ENCODE measurements at regions not wholly inside any gene's neighbourhood (a gene's known extent, or its start where the extent isn't known, plus 50 kb on each side); places are given as distances from the start of the nearest gene placed in this dataset.

DNA sequence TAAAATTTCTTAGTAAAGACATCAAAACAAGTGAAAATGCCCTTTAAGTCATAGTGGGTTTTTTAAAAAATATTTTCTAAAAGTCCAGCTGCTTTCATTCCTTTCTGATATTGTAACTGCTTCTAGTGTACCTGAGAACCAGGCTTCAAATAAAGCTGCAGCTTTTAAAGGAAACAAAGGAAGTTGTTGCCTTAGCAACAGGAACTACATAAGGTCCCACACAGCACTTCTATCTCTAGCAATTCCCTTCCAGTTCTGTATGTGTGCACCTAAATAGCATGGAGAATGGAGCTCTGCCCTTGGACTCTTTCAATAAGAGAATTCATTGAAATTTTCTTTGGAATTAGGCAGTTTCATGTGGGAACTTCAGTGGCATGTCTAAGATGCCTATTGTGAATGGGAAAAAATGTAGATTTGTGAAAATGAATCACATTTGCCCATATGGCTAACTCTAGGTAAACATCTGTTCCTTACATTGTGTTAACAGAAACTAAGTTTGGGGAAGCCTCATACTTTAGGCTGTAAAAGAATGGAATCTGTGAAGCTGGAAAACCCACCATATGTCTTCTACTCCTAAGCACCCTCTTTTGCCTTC, 206.4 kb downstream of the KIF2B start:
- TF ChIP-seq, protein P1, sequence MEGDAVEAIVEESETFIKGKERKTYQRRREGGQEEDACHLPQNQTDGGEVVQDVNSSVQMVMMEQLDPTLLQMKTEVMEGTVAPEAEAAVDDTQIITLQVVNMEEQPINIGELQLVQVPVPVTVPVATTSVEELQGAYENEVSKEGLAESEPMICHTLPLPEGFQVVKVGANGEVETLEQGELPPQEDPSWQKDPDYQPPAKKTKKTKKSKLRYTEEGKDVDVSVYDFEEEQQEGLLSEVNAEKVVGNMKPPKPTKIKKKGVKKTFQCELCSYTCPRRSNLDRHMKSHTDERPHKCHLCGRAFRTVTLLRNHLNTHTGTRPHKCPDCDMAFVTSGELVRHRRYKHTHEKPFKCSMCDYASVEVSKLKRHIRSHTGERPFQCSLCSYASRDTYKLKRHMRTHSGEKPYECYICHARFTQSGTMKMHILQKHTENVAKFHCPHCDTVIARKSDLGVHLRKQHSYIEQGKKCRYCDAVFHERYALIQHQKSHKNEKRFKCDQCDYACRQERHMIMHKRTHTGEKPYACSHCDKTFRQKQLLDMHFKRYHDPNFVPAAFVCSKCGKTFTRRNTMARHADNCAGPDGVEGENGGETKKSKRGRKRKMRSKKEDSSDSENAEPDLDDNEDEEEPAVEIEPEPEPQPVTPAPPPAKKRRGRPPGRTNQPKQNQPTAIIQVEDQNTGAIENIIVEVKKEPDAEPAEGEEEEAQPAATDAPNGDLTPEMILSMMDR (IDR thresholded peaks at IDR 0.05): no peak
- DNase-seq (ENCODE audit: low spot score) (no peak), ATAC-seq (ENCODE audit: low FRiP score) (no peak)

DNA sequence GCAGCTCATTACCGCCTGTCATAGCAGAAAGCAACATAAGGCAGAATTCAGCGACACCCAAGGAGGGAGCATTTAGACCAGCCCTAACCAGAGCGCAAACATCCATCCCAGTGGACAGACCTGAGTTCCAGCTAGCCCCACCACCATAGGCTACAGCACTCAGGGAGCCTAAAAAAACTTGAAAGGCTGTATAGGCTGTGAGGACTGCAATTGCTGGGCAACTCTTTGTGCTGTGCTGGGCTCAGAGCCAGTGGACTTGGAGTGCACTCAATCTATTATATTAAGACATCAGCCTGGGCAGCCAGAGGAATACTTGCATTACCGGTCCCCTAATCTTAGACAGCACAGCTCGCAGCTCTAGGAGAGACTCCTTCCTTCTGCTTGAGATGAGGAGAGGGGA, 207.3 kb downstream of the KIF2B start:
- no peak for DNase-seq (ENCODE audit: low spot score)
- TF ChIP-seq, protein P1 (IDR thresholded peaks at IDR 0.05): no peak
- ATAC-seq (ENCODE audit: low FRiP score): no peak

DNA sequence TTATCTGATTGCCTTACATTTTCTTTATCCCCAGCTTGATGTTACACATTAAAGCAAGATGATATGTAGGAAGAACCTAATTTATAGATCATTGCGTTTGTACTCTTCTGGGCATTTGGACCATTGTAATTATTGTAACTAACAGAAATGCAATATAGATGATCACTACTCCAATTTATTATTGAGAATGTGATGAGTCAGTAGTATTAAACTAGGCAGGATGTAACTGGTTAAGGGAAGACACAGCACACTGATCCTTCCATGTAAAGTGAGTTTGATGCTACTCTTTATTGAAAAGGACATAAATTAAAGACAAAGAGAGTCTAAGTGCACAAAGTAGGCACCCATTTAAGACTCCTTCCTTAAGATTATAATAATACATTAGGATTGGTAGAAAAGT, 223.8 kb downstream of the KIF2B start:
- TF ChIP-seq, protein P1 (IDR thresholded peaks at IDR 0.05): no peak
- no peak for ATAC-seq (ENCODE audit: low FRiP score)
- no peak for DNase-seq (ENCODE audit: low spot score)

DNA sequence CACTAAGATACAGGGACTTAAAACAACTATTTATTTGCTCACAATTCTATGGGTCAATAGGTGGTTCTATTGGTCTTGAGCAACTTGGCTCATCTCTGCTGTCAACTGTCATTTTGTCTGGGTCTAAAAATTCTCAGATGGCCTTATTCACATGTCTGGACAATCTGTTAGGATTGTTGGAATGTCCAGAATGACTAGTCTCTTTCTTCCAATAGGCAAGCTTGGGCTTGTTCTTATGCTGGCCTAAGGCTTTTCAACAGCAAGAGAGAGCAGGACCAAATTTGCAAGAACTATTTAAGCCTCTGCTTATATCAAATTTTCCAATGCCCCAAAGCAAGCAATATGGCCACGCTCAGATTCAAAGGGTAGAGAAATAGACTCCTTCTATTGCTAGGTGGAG, 240.9 kb downstream of the KIF2B start:
- DNase-seq (ENCODE audit: low spot score): no peak
- no peak for ATAC-seq (ENCODE audit: low FRiP score)
- TF ChIP-seq, protein P1 (IDR thresholded peaks at IDR 0.05): no peak

DNA sequence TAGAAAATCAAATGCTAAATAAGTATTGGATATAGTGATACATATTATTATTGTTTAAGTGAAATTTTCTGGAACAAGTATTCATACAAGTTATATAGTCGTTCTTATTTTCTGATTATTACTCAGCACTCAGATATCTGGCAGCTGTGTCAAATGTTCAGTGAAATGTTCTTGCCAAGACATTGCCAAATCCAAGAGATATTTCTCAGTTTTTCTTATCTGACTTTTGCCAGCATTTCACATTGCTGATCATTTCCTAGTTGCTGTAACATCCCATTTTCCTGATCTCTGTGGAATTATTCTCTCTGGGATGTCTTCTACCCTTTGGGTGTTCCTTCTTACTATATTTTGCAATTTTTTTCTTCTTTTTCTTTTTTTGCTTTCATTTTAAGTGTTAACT, 262.3 kb downstream of the KIF2B start:
- TF ChIP-seq, protein P1 (IDR thresholded peaks at IDR 0.05): no peak

DNA sequence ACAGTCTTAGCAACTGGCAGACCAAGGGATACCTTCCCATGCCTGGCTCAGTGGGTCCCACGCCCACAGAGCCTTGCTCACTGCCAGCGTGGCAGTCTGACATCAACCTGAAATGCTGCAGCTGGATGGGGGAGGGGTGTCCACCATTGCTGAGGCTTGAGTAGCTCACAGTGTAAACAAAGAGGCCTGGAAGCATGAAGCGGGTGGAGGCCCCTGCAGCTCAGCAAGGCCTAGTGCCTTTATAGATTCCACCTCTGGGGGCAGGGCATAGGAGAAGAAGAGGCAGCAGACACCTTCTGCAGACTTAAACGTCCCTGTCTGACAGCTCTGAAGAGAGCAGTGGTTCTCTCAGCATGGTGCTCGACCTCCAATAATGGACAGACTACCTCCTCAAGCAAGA, 263.2 kb downstream of the KIF2B start:
- no peak for DNase-seq (ENCODE audit: low spot score)
- ATAC-seq (ENCODE audit: low FRiP score): no peak
- TF ChIP-seq, protein P1 (IDR thresholded peaks at IDR 0.05): no peak

More for the DNA sequence above, 262.3 kb downstream of the KIF2B start:
- DNase-seq (ENCODE audit: low spot score) (no peak), ATAC-seq (ENCODE audit: low FRiP score) (peak; percentile 81)

DNA sequence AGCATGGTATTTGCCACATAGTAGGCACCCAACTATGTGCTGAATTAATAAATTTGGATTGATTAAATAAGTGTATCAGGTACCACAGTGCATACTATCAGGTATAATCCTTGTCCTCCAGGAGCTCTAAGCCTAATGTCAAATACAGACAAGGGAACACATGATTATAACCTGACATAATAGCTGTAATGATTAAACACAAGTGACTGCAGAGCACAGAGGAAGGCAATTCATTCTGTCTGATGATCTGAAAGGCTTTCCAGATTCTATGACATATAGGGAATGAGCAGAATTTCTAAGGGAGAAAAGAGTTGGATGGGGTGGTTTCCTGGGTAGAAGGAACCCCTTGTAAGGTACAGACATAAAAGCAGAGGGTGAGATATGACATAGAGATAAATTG, 273.5 kb downstream of the KIF2B start:
- DNase-seq (ENCODE audit: low spot score) (no peak), ATAC-seq (ENCODE audit: low FRiP score) (no peak)
- TF ChIP-seq, protein P1 (IDR thresholded peaks at IDR 0.05): no peak

All from omental fat pad (tissue), 3 donors.